ENCODE measurements at regions not wholly inside any gene's neighbourhood (a gene's known extent, or its start where the extent isn't known, plus 50 kb on each side); places are given as distances from the start of the nearest gene placed in this dataset.

GRCh38 chr16:82281544-82281943 is 111.5 kb upstream of the MPHOSPH6 start:
- TF ChIP-seq POLR2AphosphoS5 (IDR thresholded peaks at IDR 0.05; ENCODE audit: low read depth) (no peak), CTCF (IDR thresholded peaks at IDR 0.05; ENCODE audit: insufficient read depth, low read length) (no peak)
